ENCODE measurements at regions not wholly inside any gene's neighbourhood (a gene's known extent, or its start where the extent isn't known, plus 50 kb on each side); places are given as distances from the start of the nearest gene placed in this dataset.

GRCh38 chr3:18898911-18899310, 249.4 kb upstream of the KCNH8 start (continued):
- TF ChIP-seq CEBPB (IDR thresholded peaks at IDR 0.05; ENCODE audit: low read depth, low read length) = no peak
- no peak for TF ChIP-seq CREB1 (IDR thresholded peaks at IDR 0.05)

Data from H1 (cell line).